GM10248 (cell line): ENCODE measurements at regions not wholly inside any gene's neighbourhood (a gene's known extent, or its start where the extent isn't known, plus 50 kb on each side); places are given as distances from the start of the nearest gene placed in this dataset.
"Not testable (repeated sequence)": the region's sequence is repeated elsewhere in the genome, so short reads cannot be mapped to it uniquely, and the experiment has no call there.

Source experiments
- CTCF ChIA-PET: fragments of 300-600 bp; sonication (Branson Sonifier 250); formaldehyde crosslinking; extraction: SDS; loops from one replicate; lab custom pipeline; 2021; ENCODE audit warnings: antibody characterized with exemption; lab: Yijun Ruan, JAX
- POLR2A ChIA-PET: fragments of 350-650 bp; sonication (Branson Sonifier 250); formaldehyde crosslinking; extraction: SDS; loops from one replicate; lab custom pipeline; 2020; ENCODE audit warnings: antibody characterized with exemption; lab: Yijun Ruan, JAX
- DNase-seq: peaks from one replicate; pipeline ENCODE4 v3.0.0; 2012; ENCODE audit errors: extremely low spot score
- CTCF ChIP-seq: IDR thresholded peaks from 2 replicates; pipeline ENCODE4 v1.5.1; 2012; ENCODE audit warnings: mild to moderate bottlenecking, low read depth; ENCODE audit errors: extremely low read depth, missing control alignments, control extremely low read depth

GRCh38 chrX:115392871-115393270 lies 103.4 kb downstream of the LUZP4 start:
- ChIA-PET POLR2A (no interaction called here), CTCF (no interaction called here)
- TF ChIP-seq CTCF: no peak
- no peak for DNase-seq

GRCh38 chrX:115393271-115393670 lies 103.8 kb downstream of the LUZP4 start:
- ChIA-PET POLR2A (no interaction called here), CTCF (no interaction called here)
- DNase-seq: no peak
- no peak for TF ChIP-seq CTCF

- DNase-seq, CTCF ChIA-PET, POLR2A ChIA-PET: not testable (repeated sequence)
Observed at GRCh38 chrX:115394806-115395205, 105.3 kb downstream of the LUZP4 start.

GRCh38 chrX:115399306-115399705 lies 109.8 kb downstream of the LUZP4 start:
- ChIA-PET CTCF (no interaction called here), POLR2A (no interaction called here)
- no peak for TF ChIP-seq CTCF
- no peak for DNase-seq

GRCh38 chrX:115400960-115401359 lies 111.4 kb downstream of the LUZP4 start:
- TF ChIP-seq CTCF: no peak
- no peak for DNase-seq
- ChIA-PET POLR2A (no interaction called here), CTCF (no interaction called here)

- no peak for TF ChIP-seq CTCF
- ChIA-PET POLR2A (no interaction called here), CTCF (no interaction called here)
Observed at GRCh38 chrX:115402299-115402698, 112.8 kb downstream of the LUZP4 start.

GRCh38 chrX:115408771-115409400 lies 119.4 kb downstream of the LUZP4 start:
- POLR2A ChIA-PET: no interaction called here
- DNase-seq: no peak
- CTCF ChIA-PET: interaction anchor here (1.6 kb wide), 1 partner anchor 12 kb away, joined by 4 read pairs; no protein-coding TSS in a partner anchor
- TF ChIP-seq CTCF: no peak

More at GRCh38 chrX:115402299-115402698, 112.8 kb downstream of the LUZP4 start:
- DNase-seq: no peak
